SK-N-SH treated with all-trans-retinoic acid at 6 μM for 48 hours (cell line): ENCODE measurements at regions not wholly inside any gene's neighbourhood (a gene's known extent, or its start where the extent isn't known, plus 50 kb on each side); places are given as distances from the start of the nearest gene placed in this dataset.

ENCODE experiments used
- ATAC-seq: fragments of 200-7000 bp; cut with Tn5 transposase; 3 replicates; pipeline ENCODE4 v1.9.1; 2020; ENCODE audit warnings: mild to moderate bottlenecking, moderate library complexity
- ARNTL ChIP-seq: fragments of 450-650 bp; formaldehyde crosslinking; IDR thresholded peaks from 2 replicates; pipeline ENCODE4 v1.5.0; 2020; ENCODE audit warnings: low read depth, mild to moderate bottlenecking, moderate library complexity, borderline replicate concordance
- BACH2 ChIP-seq: fragments of 250-450 bp; sonication (Bioruptor Pico); IDR thresholded peaks from 2 replicates; pipeline ENCODE4 v1.9.0; 2021; ENCODE audit warnings: mild to moderate bottlenecking, borderline replicate concordance
- CREB5 ChIP-seq: fragments of 250-450 bp; sonication (Bioruptor Pico); IDR thresholded peaks from 2 replicates; pipeline ENCODE4 v1.5.1; 2020; ENCODE audit warnings: low read depth, mild to moderate bottlenecking, moderate library complexity
- CSDC2 ChIP-seq: fragments of 250-450 bp; sonication (Bioruptor Pico); IDR thresholded peaks from 2 replicates; pipeline ENCODE4 v1.5.0; 2020; ENCODE audit warnings: mild to moderate bottlenecking, moderate library complexity
- CSRNP3 ChIP-seq: fragments of 250-450 bp; sonication (Bioruptor Pico); IDR thresholded peaks from 2 replicates; pipeline ENCODE4 v1.5.1; 2021; ENCODE audit warnings: mild to moderate bottlenecking, moderate library complexity
- ESRRG ChIP-seq: fragments of 250-450 bp; sonication (Bioruptor Pico); IDR thresholded peaks from 2 replicates; pipeline ENCODE4 v1.6.1; 2021; ENCODE audit warnings: mild to moderate bottlenecking
- GLIS3 ChIP-seq: fragments of 250-450 bp; sonication (Bioruptor Pico); IDR thresholded peaks from 2 replicates; pipeline ENCODE4 v1.5.0; 2020; ENCODE audit warnings: mild to moderate bottlenecking, moderate library complexity
- ISL1 ChIP-seq: fragments of 250-450 bp; sonication (Bioruptor Pico); IDR thresholded peaks from 2 replicates; pipeline ENCODE4 v2.1.2; 2022; ENCODE audit warnings: mild to moderate bottlenecking, moderate library complexity
- OSR1 ChIP-seq: fragments of 250-450 bp; sonication (Bioruptor Pico); IDR thresholded peaks from 2 replicates; pipeline ENCODE4 v1.8.0; 2022; ENCODE audit warnings: moderate library complexity, mild to moderate bottlenecking, inconsistent platforms
- PATZ1 ChIP-seq: fragments of 250-450 bp; sonication (Bioruptor Pico); IDR thresholded peaks from 2 replicates; pipeline ENCODE4 v1.8.0; 2020; ENCODE audit warnings: mild to moderate bottlenecking, moderate library complexity, borderline replicate concordance
- POU6F1 ChIP-seq: fragments of 250-450 bp; sonication (Bioruptor Pico); IDR thresholded peaks from 2 replicates; pipeline ENCODE4 v1.8.0; 2021; ENCODE audit warnings: low read depth, mild to moderate bottlenecking, moderate library complexity, borderline replicate concordance
- PPARA ChIP-seq: fragments of 250-450 bp; sonication (Bioruptor Pico); IDR thresholded peaks from 2 replicates; pipeline ENCODE4 v1.5.0; 2020; ENCODE audit warnings: mild to moderate bottlenecking, borderline replicate concordance
- SNAI2 ChIP-seq: fragments of 250-450 bp; sonication (Bioruptor Pico); IDR thresholded peaks from 2 replicates; pipeline ENCODE4 v1.5.0; 2020; ENCODE audit warnings: mild to moderate bottlenecking, moderate library complexity
- TCF4 ChIP-seq: fragments of 250-450 bp; sonication (Bioruptor Pico); IDR thresholded peaks from 2 replicates; pipeline ENCODE4 v1.8.0; 2021; ENCODE audit warnings: mild to moderate bottlenecking, moderate library complexity, borderline replicate concordance
- TOX ChIP-seq: fragments of 250-450 bp; sonication (Bioruptor Pico); IDR thresholded peaks from 2 replicates; pipeline ENCODE4 v1.8.0; 2021; ENCODE audit warnings: mild to moderate bottlenecking, moderate library complexity, borderline replicate concordance
- ZC3H10 ChIP-seq: fragments of 250-450 bp; sonication (Bioruptor Pico); IDR thresholded peaks from 2 replicates; pipeline ENCODE4 v1.5.1; 2021; ENCODE audit warnings: mild to moderate bottlenecking, moderate library complexity
- ZFP30 ChIP-seq: fragments of 450-650 bp; formaldehyde crosslinking; IDR thresholded peaks from 2 replicates; pipeline ENCODE4 v1.5.0; 2022; ENCODE audit warnings: mild to moderate bottlenecking, moderate library complexity
- ZNF565 ChIP-seq: fragments of 450-650 bp; formaldehyde crosslinking; conservative IDR thresholded peaks from 2 replicates; pipeline ENCODE4 v1.5.0; 2020; ENCODE audit warnings: low read depth, mild to moderate bottlenecking, moderate library complexity
- ZNF70 ChIP-seq: fragments of 450-650 bp; formaldehyde crosslinking; IDR thresholded peaks from 2 replicates; pipeline ENCODE4 v1.5.0; 2020; ENCODE audit warnings: mild to moderate bottlenecking, moderate library complexity
- ZNF8 ChIP-seq: fragments of 450-650 bp; formaldehyde crosslinking; IDR thresholded peaks from 2 replicates; pipeline ENCODE4 v1.5.0; 2020; ENCODE audit warnings: mild to moderate bottlenecking, moderate library complexity

GRCh38 chr15:77853910-77854309 lies 221.2 kb upstream of the LINGO1 start:
- ATAC-seq = no peak
- TF ChIP-seq PPARA (CRISPR knock-in tag) (no peak), ISL1 (CRISPR knock-in tag) (no peak), ESRRG (CRISPR knock-in tag) (no peak), TCF4 (CRISPR knock-in tag) (no peak), SNAI2 (CRISPR knock-in tag) (no peak), BACH2 (CRISPR knock-in tag) (no peak), ZNF565 (no peak), PATZ1 (CRISPR knock-in tag) (no peak), ARNTL (CRISPR knock-in tag) (no peak), CREB5 (CRISPR knock-in tag) (no peak), ZC3H10 (CRISPR knock-in tag) (no peak), CSRNP3 (CRISPR knock-in tag) (no peak), POU6F1 (no peak), ZFP30 (CRISPR knock-in tag) (no peak), GLIS3 (CRISPR knock-in tag) (no peak), OSR1 (CRISPR knock-in tag) (no peak), TOX (CRISPR knock-in tag) (no peak), ZNF8 (no peak)

- ATAC-seq = no peak
- TF ChIP-seq POU6F1 (no peak), ZNF565 (no peak), CSDC2 (CRISPR knock-in tag) (no peak), ZNF70 (CRISPR knock-in tag) (no peak), PATZ1 (CRISPR knock-in tag) (no peak), PPARA (CRISPR knock-in tag) (no peak), GLIS3 (CRISPR knock-in tag) (no peak), ZC3H10 (CRISPR knock-in tag) (no peak)
Measured at GRCh38 chr15:77853008-77853328, 220.3 kb upstream of the LINGO1 start.

- no peak for TF ChIP-seq ZNF565
- no peak for TF ChIP-seq ZC3H10 (CRISPR knock-in tag)
- no peak for TF ChIP-seq ZNF70 (CRISPR knock-in tag)
- no peak for ATAC-seq
Measured at GRCh38 chr15:77852241-77853007, 219.7 kb upstream of the LINGO1 start.
